ENCODE measurements at regions not wholly inside any gene's neighbourhood (a gene's known extent, or its start where the extent isn't known, plus 50 kb on each side); places are given as distances from the start of the nearest gene placed in this dataset.

DNA sequence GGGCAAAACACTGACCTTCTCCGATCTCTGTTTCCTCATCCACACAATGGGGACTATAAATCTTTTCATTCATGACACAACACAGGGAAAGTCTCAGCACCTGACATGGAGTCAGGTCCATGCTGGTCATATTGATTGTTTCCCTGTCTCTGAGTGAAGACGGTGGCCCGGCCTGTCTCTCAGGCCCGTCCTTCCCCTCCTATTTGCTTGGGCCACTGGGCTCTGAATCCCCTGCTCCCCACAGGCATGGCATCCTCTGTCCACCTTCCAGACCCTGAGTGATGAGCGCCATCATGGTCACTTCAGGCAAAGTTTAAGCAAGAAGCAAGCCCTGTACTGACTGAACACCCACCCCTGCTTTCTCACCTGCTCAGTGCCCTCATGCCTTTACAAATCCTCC lies 113.3 kb upstream of the ALX4 start:
- no peak for TF ChIP-seq EP300 (IDR thresholded peaks at IDR 0.05)
- TF ChIP-seq, protein P1, sequence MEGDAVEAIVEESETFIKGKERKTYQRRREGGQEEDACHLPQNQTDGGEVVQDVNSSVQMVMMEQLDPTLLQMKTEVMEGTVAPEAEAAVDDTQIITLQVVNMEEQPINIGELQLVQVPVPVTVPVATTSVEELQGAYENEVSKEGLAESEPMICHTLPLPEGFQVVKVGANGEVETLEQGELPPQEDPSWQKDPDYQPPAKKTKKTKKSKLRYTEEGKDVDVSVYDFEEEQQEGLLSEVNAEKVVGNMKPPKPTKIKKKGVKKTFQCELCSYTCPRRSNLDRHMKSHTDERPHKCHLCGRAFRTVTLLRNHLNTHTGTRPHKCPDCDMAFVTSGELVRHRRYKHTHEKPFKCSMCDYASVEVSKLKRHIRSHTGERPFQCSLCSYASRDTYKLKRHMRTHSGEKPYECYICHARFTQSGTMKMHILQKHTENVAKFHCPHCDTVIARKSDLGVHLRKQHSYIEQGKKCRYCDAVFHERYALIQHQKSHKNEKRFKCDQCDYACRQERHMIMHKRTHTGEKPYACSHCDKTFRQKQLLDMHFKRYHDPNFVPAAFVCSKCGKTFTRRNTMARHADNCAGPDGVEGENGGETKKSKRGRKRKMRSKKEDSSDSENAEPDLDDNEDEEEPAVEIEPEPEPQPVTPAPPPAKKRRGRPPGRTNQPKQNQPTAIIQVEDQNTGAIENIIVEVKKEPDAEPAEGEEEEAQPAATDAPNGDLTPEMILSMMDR (IDR thresholded peaks at IDR 0.05), result no peak

All from tibial nerve (tissue), 4 donors.